H1 (cell line): ENCODE measurements at regions not wholly inside any gene's neighbourhood (a gene's known extent, or its start where the extent isn't known, plus 50 kb on each side); places are given as distances from the start of the nearest gene placed in this dataset.

ENCODE experiments used
- CTCF ChIA-PET: fragments of 300-600 bp; sonication (Branson Sonifier 250); formaldehyde crosslinking; loops from one replicate; lab custom pipeline; 2021; ENCODE audit not compliant: partially characterized antibody; lab: Charles Lee
- POLR2A ChIA-PET: fragments of 300-600 bp; sonication (Branson Sonifier 250); formaldehyde crosslinking; loops from one replicate; lab custom pipeline; 2021; ENCODE audit warnings: inconsistent platforms; ENCODE audit not compliant: partially characterized antibody; lab: Charles Lee
- DNase-seq, 2 experiments: peaks; one replicate each; pipeline versions ENCODE4 v3.0.0 to v3.0.0-alpha.2; 2010 to 2022; ENCODE audit warnings: low spot score in 2 of 2, low read depth in 1 of 2, mixed read lengths in 1 of 2
- FAIRE-seq: peaks from 2 replicates; lab custom pipeline; 2011; peaks lifted over from hg19 to GRCh38; lab: Jason Lieb, UNC
- H2AFZ ChIP-seq: 2 replicates; pipeline ENCODE4 v1.8.1; 2012; ENCODE audit warnings: low read length, inconsistent platforms
- H2AK5ac ChIP-seq: 2 replicates; pipeline ENCODE4 v1.6.1; 2013; ENCODE audit warnings: low read depth, low read length
- H2BK120ac ChIP-seq: replicated peaks from 2 replicates; pipeline ENCODE3; 2013; ENCODE audit warnings: low read depth, low read length, inconsistent platforms
- H2BK12ac ChIP-seq: 2 replicates; pipeline ENCODE4 v1.6.1; 2013; ENCODE audit warnings: low read depth, low read length
- H2BK15ac ChIP-seq: 2 replicates; pipeline ENCODE4 v1.6.1; 2013; ENCODE audit warnings: low read length
- H2BK20ac ChIP-seq: 2 replicates; pipeline ENCODE4 v1.6.1; 2013; ENCODE audit warnings: low read length
- H2BK5ac ChIP-seq: 2 replicates; pipeline ENCODE4 v1.6.1; 2013; ENCODE audit warnings: low read depth, low read length
- H3K14ac ChIP-seq: 2 replicates; pipeline ENCODE4 v1.6.1; 2013; ENCODE audit warnings: inconsistent platforms; ENCODE audit not compliant: insufficient read length
- H3K18ac ChIP-seq: 2 replicates; pipeline ENCODE4 v1.6.1; 2013; ENCODE audit warnings: low read length; ENCODE audit errors: extremely low read depth
- H3K23ac ChIP-seq: 2 replicates; pipeline ENCODE4 v1.6.1; 2013; ENCODE audit warnings: inconsistent platforms; ENCODE audit not compliant: insufficient read length
- H3K23me2 ChIP-seq: 2 replicates; pipeline ENCODE4 v1.6.1; 2013; ENCODE audit warnings: low read depth, low read length
- H3K27ac ChIP-seq: 2 replicates; pipeline ENCODE4 v1.6.1; 2011; ENCODE audit warnings: low read depth, low read length, inconsistent platforms
- H3K27me3 ChIP-seq, 4 experiments: replicated peaks in 1 of 4; 1 replicate in 1 of 4; 2 replicates in 3 of 4; pipeline versions ENCODE4 v1.6.1 to v1.8.1; 2011 to 2013; ENCODE audit warnings: low read length in 3 of 4, mild to moderate bottlenecking in 3 of 4, inconsistent platforms in 2 of 4, mixed read lengths in 2 of 4, moderate library complexity in 1 of 4; ENCODE audit not compliant: control insufficient read depth in 3 of 4, insufficient read depth in 3 of 4; ENCODE audit errors: extremely low read depth in 1 of 4
- H3K36me3 ChIP-seq, 4 experiments: 2 replicates each; pipeline versions ENCODE4 v1.6.1 to v1.8.1; 2011 to 2013; ENCODE audit warnings: mild to moderate bottlenecking in 4 of 4, low read length in 3 of 4, moderate library complexity in 2 of 4, control low read depth in 1 of 4, inconsistent platforms in 1 of 4; ENCODE audit not compliant: insufficient read depth in 4 of 4, control insufficient read depth in 2 of 4
- H3K4ac ChIP-seq: replicated peaks from 2 replicates; pipeline ENCODE3; 2013; ENCODE audit warnings: low read length, low read depth, mixed read lengths, inconsistent platforms; ENCODE audit not compliant: insufficient read length
- H3K4me1 ChIP-seq, 4 experiments: replicated peaks in 1 of 4; 1 replicate in 1 of 4; 2 replicates in 3 of 4; pipeline versions ENCODE4 v1.6.1 to v1.8.1; 2011 to 2013; ENCODE audit warnings: low read length in 3 of 4, inconsistent platforms in 2 of 4, mixed read lengths in 1 of 4; ENCODE audit not compliant: insufficient read depth in 4 of 4, control insufficient read depth in 3 of 4
- H3K4me2 ChIP-seq, 2 experiments: 2 replicates each; pipeline versions ENCODE4 v1.6.1 to v1.8.1; 2011 to 2013; ENCODE audit warnings: low read depth in 2 of 2, low read length in 2 of 2, control low read depth in 1 of 2, inconsistent platforms in 1 of 2, mild to moderate bottlenecking in 1 of 2; ENCODE audit not compliant: insufficient read depth in 1 of 2
- H3K4me3 ChIP-seq, 4 experiments: fragments of 200-600, 300-600 bp in 1 of 4; sonication (generic), shearing (Covaris generic), sonication (Bioruptor Twin) in 1 of 4; 2 replicates each; pipeline versions ENCODE4 v1.5.1 to v1.8.1; 2011 to 2016; ENCODE audit warnings: low read length in 4 of 4, low read depth in 3 of 4, control low read depth in 2 of 4, inconsistent platforms in 2 of 4, mild to moderate bottlenecking in 2 of 4, mixed read lengths in 1 of 4, moderate library complexity in 1 of 4; ENCODE audit not compliant: insufficient read depth in 2 of 4; ENCODE audit errors: extremely low read depth in 1 of 4
- H3K56ac ChIP-seq: replicated peaks from 2 replicates; pipeline ENCODE3; 2013; ENCODE audit warnings: low read depth, mild to moderate bottlenecking, mixed read lengths, low read length, inconsistent platforms; ENCODE audit not compliant: insufficient read length
- H3K79me1 ChIP-seq: 2 replicates; pipeline ENCODE4 v1.6.1; 2013; ENCODE audit warnings: low read depth, low read length, control low read depth
- H3K79me2 ChIP-seq, 2 experiments: 2 replicates each; pipeline versions ENCODE4 v1.6.1 to v1.8.1; 2012 to 2013; ENCODE audit warnings: low read length in 2 of 2, mild to moderate bottlenecking in 2 of 2, inconsistent platforms in 1 of 2; ENCODE audit not compliant: insufficient read depth in 2 of 2, control insufficient read depth in 1 of 2
- H3K9ac ChIP-seq, 4 experiments: replicated peaks in 1 of 4; 1 replicate in 1 of 4; 2 replicates in 3 of 4; pipeline versions ENCODE4 v1.6.1 to v1.8.1; 2011 to 2013; ENCODE audit warnings: low read depth in 3 of 4, low read length in 3 of 4, control low read depth in 2 of 4, mild to moderate bottlenecking in 2 of 4, moderate library complexity in 2 of 4, inconsistent platforms in 1 of 4; ENCODE audit errors: extremely low read depth in 1 of 4
- H3K9me3 ChIP-seq, 2 experiments: 2 replicates each; pipeline versions ENCODE4 v1.6.1 to v1.8.1; 2012 to 2013; ENCODE audit warnings: mild to moderate bottlenecking in 2 of 2, moderate library complexity in 2 of 2, control low read depth in 1 of 2, inconsistent platforms in 1 of 2, low read depth in 1 of 2, low read length in 1 of 2, mixed read lengths in 1 of 2; ENCODE audit not compliant: insufficient read depth in 2 of 2
- H4K20me1 ChIP-seq, 2 experiments: replicated peaks in 1 of 2; 2 replicates each; pipeline versions ENCODE3 to v1.8.1; 2011 to 2013; ENCODE audit warnings: inconsistent platforms in 2 of 2, low read length in 2 of 2, mild to moderate bottlenecking in 1 of 2; ENCODE audit not compliant: insufficient read depth in 2 of 2, control insufficient read depth in 1 of 2
- H4K5ac ChIP-seq: 2 replicates; pipeline ENCODE4 v1.6.1; 2013; ENCODE audit warnings: low read length, low read depth, mixed read lengths, inconsistent platforms; ENCODE audit not compliant: insufficient read length
- H4K8ac ChIP-seq: 2 replicates; pipeline ENCODE4 v1.8.0; 2013; ENCODE audit warnings: mild to moderate bottlenecking, moderate library complexity, low read length, inconsistent platforms; ENCODE audit not compliant: insufficient read depth; ENCODE audit errors: extremely low read depth
- H4K91ac ChIP-seq: replicated peaks from 2 replicates; pipeline ENCODE3; 2013; ENCODE audit warnings: low read length, mixed read lengths, inconsistent platforms; ENCODE audit not compliant: insufficient read length
- ATF2 ChIP-seq: IDR thresholded peaks from 2 replicates; pipeline ENCODE4 v1.6.1; 2012; ENCODE audit warnings: low read length, inconsistent platforms
- ATF3 ChIP-seq: IDR thresholded peaks from 2 replicates; pipeline ENCODE4 v1.6.1; 2011; ENCODE audit warnings: low read depth, mild to moderate bottlenecking, low read length; ENCODE audit not compliant: insufficient read depth
- CBX8 ChIP-seq: fragments of 300-800, 300-1000 bp; sonication (generic); IDR thresholded peaks from 2 replicates; pipeline ENCODE4 v1.7.1; 2016; ENCODE audit warnings: low read depth, low read length, borderline replicate concordance
- EP300 ChIP-seq, 2 experiments: IDR thresholded peaks; 1 replicate in 1 of 2; 2 replicates in 1 of 2; pipeline ENCODE4 v1.6.1; 2011 to 2012; ENCODE audit warnings: low read depth in 2 of 2, low read length in 2 of 2, mild to moderate bottlenecking in 2 of 2, borderline replicate concordance in 1 of 2, inconsistent platforms in 1 of 2, moderate library complexity in 1 of 2
- GABPA ChIP-seq: IDR thresholded peaks from 2 replicates; pipeline ENCODE4 v1.6.1; 2011; ENCODE audit warnings: mild to moderate bottlenecking, low read length, moderate library complexity, borderline replicate concordance; ENCODE audit not compliant: insufficient read depth
- HDAC6 ChIP-seq: IDR thresholded peaks from one replicate; pipeline ENCODE4 v1.7.1; 2012; ENCODE audit warnings: low read depth, mild to moderate bottlenecking, inconsistent platforms, low read length, moderate library complexity
- KDM4A ChIP-seq: IDR thresholded peaks from one replicate; pipeline ENCODE4 v1.7.1; 2012; ENCODE audit warnings: low read depth, mild to moderate bottlenecking, moderate library complexity, low read length, inconsistent platforms; ENCODE audit not compliant: severe bottlenecking
- RBBP5 ChIP-seq: IDR thresholded peaks from 2 replicates; pipeline ENCODE4 v1.7.1; 2012; ENCODE audit warnings: low read depth, mild to moderate bottlenecking, inconsistent platforms, low read length, moderate library complexity, borderline replicate concordance
- RFX5 ChIP-seq: IDR thresholded peaks from 2 replicates; pipeline ENCODE4 v1.6.1; 2011; ENCODE audit warnings: low read depth, low read length, improper control_type of control experiment, borderline replicate concordance
- RXRA ChIP-seq: IDR thresholded peaks from 2 replicates; pipeline ENCODE4 v1.6.1; 2011; ENCODE audit warnings: low read depth, mild to moderate bottlenecking, low read length, moderate library complexity; ENCODE audit not compliant: insufficient read depth
- SIN3A ChIP-seq, 2 experiments: IDR thresholded peaks in 1 of 2; conservative IDR thresholded peaks in 1 of 2; 2 replicates each; pipeline ENCODE4 v1.6.1; 2011 to 2012; ENCODE audit warnings: low read length in 2 of 2, improper control_type of control experiment in 1 of 2, low read depth in 1 of 2, mild to moderate bottlenecking in 1 of 2
- ZNF274 ChIP-seq: IDR thresholded peaks from 2 replicates; pipeline ENCODE4 v1.7.0; 2012; ENCODE audit warnings: low read length, borderline replicate concordance; ENCODE audit errors: extremely low read depth

GRCh38 chr5:67447732-67448131, 251.1 kb upstream of the CD180 start:
- Histone ChIP-seq H3K14ac (no peak overlapping the region), H3K56ac (no peak overlapping the region), H3K27ac (no peak overlapping the region), H3K23ac (no peak overlapping the region), H2AK5ac (no peak overlapping the region), H2AFZ (no peak overlapping the region), H2BK5ac (no peak overlapping the region), H2BK20ac (no peak overlapping the region), H3K18ac (no peak overlapping the region), H3K9me3 (0 out of 4 replicates have a peak, but pooled peaks cover 0 to 4% of the 10 kb centered on the region in 2 experiments), H3K9ac (no peak overlapping the region), H2BK120ac (no peak overlapping the region), H4K5ac (no peak overlapping the region), H4K20me1 (peaks cover 0 to 3% of the 10 kb centered on the region in 2 experiments), H2BK15ac (no peak overlapping the region), H3K27me3 (no peaks in the 10 kb centered on the region), H2BK12ac (no peak overlapping the region), H3K79me2 (no peaks in the 10 kb centered on the region), H3K4ac (no peak overlapping the region), H3K79me1 (no peaks in the 10 kb centered on the region), H3K4me3 (no peak overlapping the region), H4K91ac (no peak overlapping the region), H3K4me1 (no peaks in the 10 kb centered on the region), H3K4me2 (no peak overlapping the region), H3K23me2 (no peaks in the 10 kb centered on the region), H4K8ac (no peak overlapping the region), H3K36me3 (no peaks in the 10 kb centered on the region)
- ChIA-PET CTCF (interaction anchor here (0.6 to 1.3 kb wide), 2 partner anchors 141 to 666 kb away, joined by 3 to 4 read pairs; no protein-coding TSS in a partner anchor), POLR2A (no interaction called here)
- no peak for FAIRE-seq
- no peak for DNase-seq
- TF ChIP-seq HDAC6 (no peak), ATF3 (no peak), RFX5 (no peak), GABPA (no peak), CBX8 (no peak), ATF2 (no peak), RBBP5 (no peak), KDM4A (no peak), SIN3A (conservative IDR thresholded peaks at IDR 0.05 in 1 of 2, IDR thresholded peaks at IDR 0.05 in 1 of 2; ENCODE audit: low read depth in 1 of 2, low read length in 2 of 2) (no peak), RXRA (no peak), EP300 (IDR thresholded peaks at IDR 0.05; ENCODE audit: borderline replicate concordance in 1 of 2, low read depth in 2 of 2, low read length in 2 of 2) (no peak), ZNF274 (no peak)
